ENCODE measurements at regions not wholly inside any gene's neighbourhood (a gene's known extent, or its start where the extent isn't known, plus 50 kb on each side); places are given as distances from the start of the nearest gene placed in this dataset.

GRCh38 chr13:108560093-108560492 is 69.3 kb upstream of the MYO16 start:
- TF ChIP-seq, protein P1, sequence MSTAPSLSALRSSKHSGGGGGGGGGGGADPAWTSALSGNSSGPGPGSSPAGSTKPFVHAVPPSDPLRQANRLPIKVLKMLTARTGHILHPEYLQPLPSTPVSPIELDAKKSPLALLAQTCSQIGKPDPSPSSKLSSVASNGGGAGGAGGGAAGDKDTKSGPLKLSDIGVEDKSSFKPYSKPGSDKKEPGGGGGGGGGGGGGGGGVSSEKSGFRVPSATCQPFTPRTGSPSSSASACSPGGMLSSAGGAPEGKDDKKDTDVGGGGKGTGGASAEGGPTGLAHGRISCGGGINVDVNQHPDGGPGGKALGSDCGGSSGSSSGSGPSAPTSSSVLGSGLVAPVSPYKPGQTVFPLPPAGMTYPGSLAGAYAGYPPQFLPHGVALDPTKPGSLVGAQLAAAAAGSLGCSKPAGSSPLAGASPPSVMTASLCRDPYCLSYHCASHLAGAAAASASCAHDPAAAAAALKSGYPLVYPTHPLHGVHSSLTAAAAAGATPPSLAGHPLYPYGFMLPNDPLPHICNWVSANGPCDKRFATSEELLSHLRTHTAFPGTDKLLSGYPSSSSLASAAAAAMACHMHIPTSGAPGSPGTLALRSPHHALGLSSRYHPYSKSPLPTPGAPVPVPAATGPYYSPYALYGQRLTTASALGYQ (CRISPR knock-in tag; IDR thresholded peaks at IDR 0.05): no peak
- TF ChIP-seq MEIS1 (CRISPR knock-in tag; IDR thresholded peaks at IDR 0.05; ENCODE audit: borderline replicate concordance) (no peak), ZNF530 (CRISPR knock-in tag; IDR thresholded peaks at IDR 0.05; ENCODE audit: low read depth) (no peak), ZNF746 (CRISPR knock-in tag; IDR thresholded peaks at IDR 0.05) (no peak)
- TF ChIP-seq, protein P2, sequence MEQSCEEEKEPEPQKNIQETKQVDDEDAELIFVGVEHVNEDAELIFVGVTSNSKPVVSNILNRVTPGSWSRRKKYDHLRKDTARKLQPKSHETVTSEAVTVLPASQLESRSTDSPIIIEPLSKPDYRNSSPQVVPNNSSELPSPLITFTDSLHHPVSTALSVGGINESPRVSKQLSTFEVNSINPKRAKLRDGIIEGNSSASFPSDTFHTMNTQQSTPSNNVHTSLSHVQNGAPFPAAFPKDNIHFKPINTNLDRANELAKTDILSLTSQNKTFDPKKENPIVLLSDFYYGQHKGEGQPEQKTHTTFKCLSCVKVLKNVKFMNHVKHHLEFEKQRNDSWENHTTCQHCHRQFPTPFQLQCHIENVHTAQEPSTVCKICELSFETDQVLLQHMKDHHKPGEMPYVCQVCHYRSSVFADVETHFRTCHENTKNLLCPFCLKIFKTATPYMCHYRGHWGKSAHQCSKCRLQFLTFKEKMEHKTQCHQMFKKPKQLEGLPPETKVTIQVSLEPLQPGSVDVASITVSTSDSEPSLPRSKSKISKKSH (CRISPR knock-in tag; IDR thresholded peaks at IDR 0.05; ENCODE audit: borderline replicate concordance): no peak
- WGBS (ENCODE audit: low lambda C conversion rate): 2% methylated on average over 3 of the region's 3 CpGs
- DNase-seq (ENCODE audit: low spot score): no peak
- ChIA-PET POLR2A (no interaction called here), CTCF (ENCODE audit: low intra/inter-chr PET ratio, low total read pairs) (no interaction called here)
- no peak overlapping the region for H3K4me2 ChIP-seq (ENCODE audit: low read depth, low read length)
- no peak for ATAC-seq
- no peaks in the 10 kb centered on the region for H3K4me1 ChIP-seq (ENCODE audit: insufficient read depth, low read length)
- H3K27ac ChIP-seq (ENCODE audit: extremely low read length, insufficient read depth, low read length): no peak overlapping the region
- H2AFZ ChIP-seq (ENCODE audit: low read length): no peak overlapping the region
- no peaks in the 10 kb centered on the region for H3K79me2 ChIP-seq (ENCODE audit: insufficient read depth, low read length)
- no peaks in the 10 kb centered on the region for H4K20me1 ChIP-seq (ENCODE audit: insufficient read depth, low read length)
- no peaks in the 10 kb centered on the region for H3K36me3 ChIP-seq (replicated peaks in 1 of 2; ENCODE audit: control insufficient read depth in 1 of 2, insufficient read depth in 2 of 2, low read length in 2 of 2)
- H3K4me3 ChIP-seq (replicated peaks in 1 of 3; ENCODE audit: insufficient read depth in 1 of 3, low read depth in 2 of 3, low read length in 3 of 3): no peak overlapping the region
- H3K9ac ChIP-seq (ENCODE audit: insufficient read depth, low read depth, low read length): no peak overlapping the region
- H3K9me3 ChIP-seq (ENCODE audit: low read length): peaks cover 78% of the 10 kb centered on the region
- intact Hi-C loops (cut with micrococcal nuclease; ENCODE audit: unreplicated experiment): no loop called here
- in situ Hi-C loops (cut with HindIII; ENCODE audit: extremely low pct_ligation_motif_present, low pct_unique_long_range_greater_than_20kb): no loop called here
- no TSS peak for BruUV-seq (replicated peaks)
- H3K27me3 ChIP-seq (ENCODE audit: control insufficient read depth in 1 of 2, insufficient read depth in 2 of 2, low read length in 2 of 2): no peaks in the 10 kb centered on the region
- no peak for FAIRE-seq

GRCh38 chr13:108561149-108561548 is 68.3 kb upstream of the MYO16 start:
- Histone ChIP-seq H3K27ac (ENCODE audit: extremely low read length, insufficient read depth, low read length) (no peak overlapping the region), H3K4me3 (replicated peaks in 1 of 3; ENCODE audit: insufficient read depth in 1 of 3, low read depth in 2 of 3, low read length in 3 of 3) (no peak overlapping the region), H3K4me2 (ENCODE audit: low read depth, low read length) (no peak overlapping the region), H3K9ac (ENCODE audit: insufficient read depth, low read depth, low read length) (no peak overlapping the region), H3K4me1 (ENCODE audit: insufficient read depth, low read length) (no peaks in the 10 kb centered on the region), H4K20me1 (ENCODE audit: insufficient read depth, low read length) (no peaks in the 10 kb centered on the region), H3K9me3 (ENCODE audit: low read length) (peaks cover 77% of the 10 kb centered on the region), H2AFZ (ENCODE audit: low read length) (no peak overlapping the region), H3K79me2 (ENCODE audit: insufficient read depth, low read length) (no peaks in the 10 kb centered on the region), H3K27me3 (ENCODE audit: control insufficient read depth in 1 of 2, insufficient read depth in 2 of 2, low read length in 2 of 2) (no peaks in the 10 kb centered on the region), H3K36me3 (replicated peaks in 1 of 2; ENCODE audit: control insufficient read depth in 1 of 2, insufficient read depth in 2 of 2, low read length in 2 of 2) (no peaks in the 10 kb centered on the region)
- CTCF ChIA-PET (ENCODE audit: low intra/inter-chr PET ratio, low total read pairs): no interaction called here
- ATAC-seq (no peak), DNase-seq (ENCODE audit: low spot score) (no peak), FAIRE-seq (no peak)
- 0% methylated on average over 2 of the region's 2 CpGs for WGBS (ENCODE audit: low lambda C conversion rate)
- no TSS peak for BruUV-seq (replicated peaks)
- intact Hi-C loops (cut with micrococcal nuclease; ENCODE audit: unreplicated experiment) (no loop called here), in situ Hi-C loops (cut with HindIII; ENCODE audit: extremely low pct_ligation_motif_present, low pct_unique_long_range_greater_than_20kb) (no loop called here)
- POLR2A ChIA-PET: no interaction called here
- peak; percentile 6 to 59; a peak in 1 of 4 replicates for TF ChIP-seq MAFK (conservative IDR thresholded peaks at IDR 0.05 in 1 of 2, IDR thresholded peaks at IDR 0.05 in 1 of 2; ENCODE audit: low read length in 2 of 2)
- TF ChIP-seq TGIF2 (CRISPR knock-in tag; IDR thresholded peaks at IDR 0.05): no peak
- peak; percentile 44; the same call in 1 of the 2 replicates for TF ChIP-seq MAFF (IDR thresholded peaks at IDR 0.05; ENCODE audit: low read depth, low read length)
